ENCODE measurements at regions not wholly inside any gene's neighbourhood (a gene's known extent, or its start where the extent isn't known, plus 50 kb on each side); places are given as distances from the start of the nearest gene placed in this dataset.

DNA sequence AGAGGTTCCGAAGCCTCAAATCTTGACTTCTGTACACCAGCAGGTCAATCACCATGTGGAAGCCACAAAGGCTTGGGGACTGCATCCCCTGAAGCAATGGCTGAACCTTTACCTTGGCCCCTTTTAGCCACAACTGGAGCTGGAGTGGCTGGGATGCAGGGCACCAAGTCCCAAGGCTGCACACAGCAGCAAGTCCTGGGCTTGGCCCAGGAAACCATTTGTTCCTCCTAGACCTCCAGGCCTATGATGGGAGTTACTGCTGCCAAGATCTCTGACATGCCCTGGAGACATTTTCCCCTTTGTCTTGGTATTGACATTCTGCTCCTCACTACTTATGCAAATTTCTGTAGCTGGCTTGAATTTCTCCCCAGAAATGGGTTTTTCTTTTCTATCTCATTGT is 285.9 kb downstream of the ASXL3 start:
- TF ChIP-seq TCF12 (IDR thresholded peaks at IDR 0.05) (no peak), YY1 (IDR thresholded peaks at IDR 0.05; ENCODE audit: low read depth) (no peak), MEF2A (IDR thresholded peaks at IDR 0.05; ENCODE audit: borderline replicate concordance, low read depth) (no peak), EP300 (IDR thresholded peaks at IDR 0.05; ENCODE audit: borderline replicate concordance in 1 of 2, low read depth in 1 of 2, low read length in 1 of 2) (no peak), RAD21 (IDR thresholded peaks at IDR 0.05; ENCODE audit: low read length) (no peak), POLR2AphosphoS5 (IDR thresholded peaks at IDR 0.05; ENCODE audit: low read depth, low read length) (no peak)
- TF ChIP-seq, protein P1, sequence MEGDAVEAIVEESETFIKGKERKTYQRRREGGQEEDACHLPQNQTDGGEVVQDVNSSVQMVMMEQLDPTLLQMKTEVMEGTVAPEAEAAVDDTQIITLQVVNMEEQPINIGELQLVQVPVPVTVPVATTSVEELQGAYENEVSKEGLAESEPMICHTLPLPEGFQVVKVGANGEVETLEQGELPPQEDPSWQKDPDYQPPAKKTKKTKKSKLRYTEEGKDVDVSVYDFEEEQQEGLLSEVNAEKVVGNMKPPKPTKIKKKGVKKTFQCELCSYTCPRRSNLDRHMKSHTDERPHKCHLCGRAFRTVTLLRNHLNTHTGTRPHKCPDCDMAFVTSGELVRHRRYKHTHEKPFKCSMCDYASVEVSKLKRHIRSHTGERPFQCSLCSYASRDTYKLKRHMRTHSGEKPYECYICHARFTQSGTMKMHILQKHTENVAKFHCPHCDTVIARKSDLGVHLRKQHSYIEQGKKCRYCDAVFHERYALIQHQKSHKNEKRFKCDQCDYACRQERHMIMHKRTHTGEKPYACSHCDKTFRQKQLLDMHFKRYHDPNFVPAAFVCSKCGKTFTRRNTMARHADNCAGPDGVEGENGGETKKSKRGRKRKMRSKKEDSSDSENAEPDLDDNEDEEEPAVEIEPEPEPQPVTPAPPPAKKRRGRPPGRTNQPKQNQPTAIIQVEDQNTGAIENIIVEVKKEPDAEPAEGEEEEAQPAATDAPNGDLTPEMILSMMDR (IDR thresholded peaks at IDR 0.05): no peak
- TF ChIP-seq, protein P2, sequence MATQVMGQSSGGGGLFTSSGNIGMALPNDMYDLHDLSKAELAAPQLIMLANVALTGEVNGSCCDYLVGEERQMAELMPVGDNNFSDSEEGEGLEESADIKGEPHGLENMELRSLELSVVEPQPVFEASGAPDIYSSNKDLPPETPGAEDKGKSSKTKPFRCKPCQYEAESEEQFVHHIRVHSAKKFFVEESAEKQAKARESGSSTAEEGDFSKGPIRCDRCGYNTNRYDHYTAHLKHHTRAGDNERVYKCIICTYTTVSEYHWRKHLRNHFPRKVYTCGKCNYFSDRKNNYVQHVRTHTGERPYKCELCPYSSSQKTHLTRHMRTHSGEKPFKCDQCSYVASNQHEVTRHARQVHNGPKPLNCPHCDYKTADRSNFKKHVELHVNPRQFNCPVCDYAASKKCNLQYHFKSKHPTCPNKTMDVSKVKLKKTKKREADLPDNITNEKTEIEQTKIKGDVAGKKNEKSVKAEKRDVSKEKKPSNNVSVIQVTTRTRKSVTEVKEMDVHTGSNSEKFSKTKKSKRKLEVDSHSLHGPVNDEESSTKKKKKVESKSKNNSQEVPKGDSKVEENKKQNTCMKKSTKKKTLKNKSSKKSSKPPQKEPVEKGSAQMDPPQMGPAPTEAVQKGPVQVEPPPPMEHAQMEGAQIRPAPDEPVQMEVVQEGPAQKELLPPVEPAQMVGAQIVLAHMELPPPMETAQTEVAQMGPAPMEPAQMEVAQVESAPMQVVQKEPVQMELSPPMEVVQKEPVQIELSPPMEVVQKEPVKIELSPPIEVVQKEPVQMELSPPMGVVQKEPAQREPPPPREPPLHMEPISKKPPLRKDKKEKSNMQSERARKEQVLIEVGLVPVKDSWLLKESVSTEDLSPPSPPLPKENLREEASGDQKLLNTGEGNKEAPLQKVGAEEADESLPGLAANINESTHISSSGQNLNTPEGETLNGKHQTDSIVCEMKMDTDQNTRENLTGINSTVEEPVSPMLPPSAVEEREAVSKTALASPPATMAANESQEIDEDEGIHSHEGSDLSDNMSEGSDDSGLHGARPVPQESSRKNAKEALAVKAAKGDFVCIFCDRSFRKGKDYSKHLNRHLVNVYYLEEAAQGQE (IDR thresholded peaks at IDR 0.05; ENCODE audit: low read depth, low read length): no peak
- TF ChIP-seq, protein P3, sequence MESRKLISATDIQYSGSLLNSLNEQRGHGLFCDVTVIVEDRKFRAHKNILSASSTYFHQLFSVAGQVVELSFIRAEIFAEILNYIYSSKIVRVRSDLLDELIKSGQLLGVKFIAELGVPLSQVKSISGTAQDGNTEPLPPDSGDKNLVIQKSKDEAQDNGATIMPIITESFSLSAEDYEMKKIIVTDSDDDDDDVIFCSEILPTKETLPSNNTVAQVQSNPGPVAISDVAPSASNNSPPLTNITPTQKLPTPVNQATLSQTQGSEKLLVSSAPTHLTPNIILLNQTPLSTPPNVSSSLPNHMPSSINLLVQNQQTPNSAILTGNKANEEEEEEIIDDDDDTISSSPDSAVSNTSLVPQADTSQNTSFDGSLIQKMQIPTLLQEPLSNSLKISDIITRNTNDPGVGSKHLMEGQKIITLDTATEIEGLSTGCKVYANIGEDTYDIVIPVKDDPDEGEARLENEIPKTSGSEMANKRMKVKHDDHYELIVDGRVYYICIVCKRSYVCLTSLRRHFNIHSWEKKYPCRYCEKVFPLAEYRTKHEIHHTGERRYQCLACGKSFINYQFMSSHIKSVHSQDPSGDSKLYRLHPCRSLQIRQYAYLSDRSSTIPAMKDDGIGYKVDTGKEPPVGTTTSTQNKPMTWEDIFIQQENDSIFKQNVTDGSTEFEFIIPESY (IDR thresholded peaks at IDR 0.05; ENCODE audit: borderline replicate concordance, low read depth): no peak

Measured in SK-N-SH (cell line).